H1 (cell line): ENCODE measurements at regions not wholly inside any gene's neighbourhood (a gene's known extent, or its start where the extent isn't known, plus 50 kb on each side); places are given as distances from the start of the nearest gene placed in this dataset.

Experiments
- CBX8 ChIP-seq: fragments of 300-800, 300-1000 bp; sonication (generic); IDR thresholded peaks from 2 replicates; pipeline ENCODE4 v1.7.1; 2016; ENCODE audit warnings: low read depth, low read length, borderline replicate concordance
- CHD2 ChIP-seq: IDR thresholded peaks from 2 replicates; pipeline ENCODE4 v1.6.1; 2012; ENCODE audit warnings: low read length, improper control_type of control experiment
- CREB1 ChIP-seq: IDR thresholded peaks from 2 replicates; pipeline ENCODE4 v1.6.1; 2012; ENCODE audit warnings: inconsistent platforms
- CTBP2 ChIP-seq: IDR thresholded peaks from 2 replicates; pipeline ENCODE4 v1.7.0; 2011; ENCODE audit warnings: borderline replicate concordance, mild to moderate bottlenecking, moderate library complexity, mixed read lengths, low read length; ENCODE audit not compliant: insufficient read depth, insufficient read length
- CTCF ChIP-seq, 3 experiments: IDR thresholded peaks; 1 replicate in 2 of 3; 2 replicates in 1 of 3; pipeline versions ENCODE4 v1.5.1 to v1.6.1; 2011; ENCODE audit warnings: low read length in 3 of 3, mild to moderate bottlenecking in 3 of 3, inconsistent platforms in 2 of 3, low read depth in 1 of 3, moderate library complexity in 1 of 3; ENCODE audit not compliant: insufficient read depth in 1 of 3; ENCODE audit errors: control extremely low read depth in 1 of 3
- KDM4A ChIP-seq: IDR thresholded peaks from one replicate; pipeline ENCODE4 v1.7.1; 2012; ENCODE audit warnings: low read depth, mild to moderate bottlenecking, moderate library complexity, low read length, inconsistent platforms; ENCODE audit not compliant: severe bottlenecking
- NANOG ChIP-seq: IDR thresholded peaks from 2 replicates; pipeline ENCODE4 v1.6.1; 2011; ENCODE audit warnings: low read length, low read depth, mild to moderate bottlenecking, inconsistent platforms; ENCODE audit not compliant: insufficient read depth, poor library complexity, severe bottlenecking
- POLR2AphosphoS5 ChIP-seq: IDR thresholded peaks from 2 replicates; pipeline ENCODE4 v1.6.1; 2011; ENCODE audit warnings: low read depth, low read length
- POU5F1 ChIP-seq: IDR thresholded peaks from 2 replicates; pipeline ENCODE4 v1.6.1; 2011; ENCODE audit warnings: low read depth, mild to moderate bottlenecking, low read length, moderate library complexity
- RAD21 ChIP-seq, 2 experiments: IDR thresholded peaks in 1 of 2; conservative IDR thresholded peaks in 1 of 2; 2 replicates each; pipeline ENCODE4 v1.6.1; 2011; ENCODE audit warnings: low read depth in 2 of 2, low read length in 2 of 2, improper control_type of control experiment in 1 of 2, inconsistent platforms in 1 of 2, mild to moderate bottlenecking in 1 of 2, moderate library complexity in 1 of 2
- SUZ12 ChIP-seq: fragments of 200-600 bp; sonication (generic); IDR thresholded peaks from 2 replicates; pipeline ENCODE4 v1.6.1; 2012; ENCODE audit warnings: mild to moderate bottlenecking, inconsistent platforms, low read length, moderate library complexity, mixed read lengths
- TCF12 ChIP-seq: IDR thresholded peaks from 2 replicates; pipeline ENCODE4 v1.6.1; 2011; ENCODE audit warnings: low read depth, mild to moderate bottlenecking, low read length

- TF ChIP-seq CBX8: no peak
- no peak for TF ChIP-seq CREB1
- TF ChIP-seq NANOG: no peak
- no peak for TF ChIP-seq CTBP2
- TF ChIP-seq CHD2: no peak
- no peak for TF ChIP-seq POLR2AphosphoS5
- no peak for TF ChIP-seq TCF12
- TF ChIP-seq POU5F1: no peak
- peak; percentile 47 to 54 for TF ChIP-seq RAD21 (IDR thresholded peaks at IDR 0.05 in 1 of 2, conservative IDR thresholded peaks at IDR 0.05 in 1 of 2; ENCODE audit: low read depth in 2 of 2, low read length in 2 of 2)
- peak; percentile 59 for TF ChIP-seq KDM4A
- no peak for TF ChIP-seq SUZ12
- TF ChIP-seq CTCF (IDR thresholded peaks at IDR 0.05; ENCODE audit: control extremely low read depth in 1 of 3, insufficient read depth in 1 of 3, low read depth in 1 of 3, low read length in 3 of 3): peak in 2 of 3 experiments; percentile 14 to 28; a peak in 2 of 4 replicates
These were observed 56.7 kb upstream of the RAB6C start (continued) for GRCh38 chr2:129922571-129923264.
